GM13977 (cell line): ENCODE measurements at regions not wholly inside any gene's neighbourhood (a gene's known extent, or its start where the extent isn't known, plus 50 kb on each side); places are given as distances from the start of the nearest gene placed in this dataset.

ENCODE experiments used
- DNase-seq: peaks from one replicate; pipeline ENCODE4 v3.0.0; 2012; ENCODE audit warnings: low spot score
- in situ Hi-C: fragments of 300-500 bp; cut with MboI; formaldehyde crosslinking; loops from one replicate; pipeline ENCODE4 v1.12.0; 2022; ENCODE audit warnings: low sequenced_read_pairs, low pct_unique_long_range_greater_than_20kb, mixed read lengths, inconsistent platforms; ENCODE audit not compliant: unreplicated experiment
- TF ChIP-seq, protein P1 (sequence below): IDR thresholded peaks from 2 replicates; pipeline ENCODE4 v1.5.1; 2012; ENCODE audit warnings: mild to moderate bottlenecking, control low read depth; ENCODE audit not compliant: insufficient read depth; ENCODE audit errors: extremely low read depth, missing control alignments

DNA sequence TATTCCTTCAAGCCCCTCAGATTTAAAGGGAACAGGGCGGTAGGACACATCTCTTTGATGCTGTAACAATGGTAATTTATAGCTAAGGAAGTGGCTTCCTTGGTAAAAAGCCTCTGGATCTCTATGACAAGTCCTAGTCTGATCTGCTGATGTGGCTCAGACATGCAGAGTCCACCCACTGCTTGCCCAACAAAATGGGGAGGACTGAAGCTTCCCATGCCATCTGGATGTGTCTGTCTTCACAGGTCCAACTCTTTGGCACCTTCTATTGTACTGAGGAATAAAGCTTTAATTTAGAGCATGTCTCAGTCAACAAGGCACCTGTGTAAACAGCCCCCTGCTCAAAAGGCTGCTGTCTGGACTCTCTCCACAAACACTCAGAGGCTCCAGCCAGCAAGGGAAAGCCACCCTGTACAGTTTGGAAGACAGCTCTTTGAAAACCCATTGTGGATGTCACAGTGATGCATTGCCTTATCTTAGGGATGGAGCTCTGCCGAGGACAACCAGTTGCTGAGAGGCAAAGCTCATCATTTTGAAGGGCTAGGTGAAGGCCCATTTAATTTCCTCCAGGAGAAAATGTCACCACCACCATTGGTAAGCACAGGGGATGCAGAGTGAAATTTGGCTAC, 348.6 kb upstream of the GRM7 start:
- DNase-seq: no peak
- in situ Hi-C loops: no loop called here
- TF ChIP-seq, protein P1, sequence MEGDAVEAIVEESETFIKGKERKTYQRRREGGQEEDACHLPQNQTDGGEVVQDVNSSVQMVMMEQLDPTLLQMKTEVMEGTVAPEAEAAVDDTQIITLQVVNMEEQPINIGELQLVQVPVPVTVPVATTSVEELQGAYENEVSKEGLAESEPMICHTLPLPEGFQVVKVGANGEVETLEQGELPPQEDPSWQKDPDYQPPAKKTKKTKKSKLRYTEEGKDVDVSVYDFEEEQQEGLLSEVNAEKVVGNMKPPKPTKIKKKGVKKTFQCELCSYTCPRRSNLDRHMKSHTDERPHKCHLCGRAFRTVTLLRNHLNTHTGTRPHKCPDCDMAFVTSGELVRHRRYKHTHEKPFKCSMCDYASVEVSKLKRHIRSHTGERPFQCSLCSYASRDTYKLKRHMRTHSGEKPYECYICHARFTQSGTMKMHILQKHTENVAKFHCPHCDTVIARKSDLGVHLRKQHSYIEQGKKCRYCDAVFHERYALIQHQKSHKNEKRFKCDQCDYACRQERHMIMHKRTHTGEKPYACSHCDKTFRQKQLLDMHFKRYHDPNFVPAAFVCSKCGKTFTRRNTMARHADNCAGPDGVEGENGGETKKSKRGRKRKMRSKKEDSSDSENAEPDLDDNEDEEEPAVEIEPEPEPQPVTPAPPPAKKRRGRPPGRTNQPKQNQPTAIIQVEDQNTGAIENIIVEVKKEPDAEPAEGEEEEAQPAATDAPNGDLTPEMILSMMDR: no peak

DNA sequence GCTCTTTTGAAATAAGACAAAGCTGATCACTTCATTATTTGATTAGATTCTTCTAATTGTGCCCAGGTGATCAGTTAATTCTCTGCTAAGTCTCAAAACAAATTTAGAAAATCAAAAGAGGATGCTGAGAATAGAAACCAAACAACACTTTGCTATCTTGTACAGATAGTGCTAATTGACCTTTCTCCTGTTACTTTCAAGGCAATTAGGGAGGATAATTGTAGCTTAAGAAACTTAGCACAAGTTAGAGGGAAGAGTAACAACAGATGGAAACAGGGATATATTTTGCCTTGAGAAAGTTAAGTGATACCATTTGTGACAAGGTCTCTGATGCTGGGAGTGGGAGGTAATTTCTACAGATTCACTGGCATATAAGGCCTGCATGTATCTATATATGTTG, 344.8 kb upstream of the GRM7 start:
- TF ChIP-seq, protein P1: no peak
- no peak for DNase-seq
- in situ Hi-C loops: no loop called here

DNA sequence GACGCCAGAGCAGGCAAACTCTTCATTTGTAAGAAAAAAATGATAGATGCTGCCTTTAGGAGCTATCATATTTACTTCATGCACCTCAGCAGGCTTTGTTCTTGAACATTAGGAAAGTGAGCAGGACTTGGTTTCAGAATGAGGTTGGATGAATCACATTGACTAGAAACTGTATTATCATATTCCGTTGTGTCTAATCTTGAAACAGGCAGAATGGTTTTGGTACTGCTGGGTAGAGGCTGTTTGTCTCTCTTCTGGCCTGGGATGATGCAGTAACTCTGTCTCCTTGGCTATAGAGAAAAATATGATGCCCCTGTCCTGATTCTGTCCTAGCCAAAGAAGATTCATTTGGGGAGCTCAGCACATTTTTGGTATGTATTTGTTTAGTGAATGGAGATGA, 344.2 kb upstream of the GRM7 start:
- DNase-seq: no peak
- in situ Hi-C loops: no loop called here
- TF ChIP-seq, protein P1: no peak

DNA sequence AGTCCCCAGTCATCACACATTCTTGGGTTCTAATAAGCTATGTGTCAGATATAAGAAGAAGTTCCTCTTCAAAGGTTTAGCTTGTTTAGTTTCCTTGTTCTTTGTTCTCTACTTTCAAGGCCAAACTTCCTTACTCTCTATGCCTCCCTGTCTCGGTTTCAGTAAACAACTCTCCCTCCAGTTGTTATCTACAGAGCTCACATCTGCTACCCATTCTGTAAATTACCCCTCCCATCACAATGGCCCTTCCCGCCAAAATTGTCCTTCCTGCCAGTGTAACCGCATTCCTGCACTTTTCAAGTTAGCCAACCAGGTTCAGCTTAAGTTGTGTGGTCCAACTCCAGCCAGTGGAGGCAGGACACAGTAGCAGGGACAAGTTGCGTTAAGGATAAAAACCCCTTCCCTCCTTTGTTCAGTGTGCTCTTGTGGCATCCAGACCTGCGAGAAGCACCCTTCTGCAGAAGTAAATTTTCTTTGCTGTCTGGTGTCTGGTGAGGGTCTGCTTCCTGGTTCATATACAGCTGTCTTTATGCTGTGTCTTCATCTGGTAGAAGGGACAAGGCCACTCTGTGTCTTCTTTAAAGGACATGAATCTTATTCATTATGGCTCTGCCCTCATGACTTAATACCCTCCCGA, 342.1 kb upstream of the GRM7 start:
- in situ Hi-C loops: no loop called here
- DNase-seq: no peak

DNA sequence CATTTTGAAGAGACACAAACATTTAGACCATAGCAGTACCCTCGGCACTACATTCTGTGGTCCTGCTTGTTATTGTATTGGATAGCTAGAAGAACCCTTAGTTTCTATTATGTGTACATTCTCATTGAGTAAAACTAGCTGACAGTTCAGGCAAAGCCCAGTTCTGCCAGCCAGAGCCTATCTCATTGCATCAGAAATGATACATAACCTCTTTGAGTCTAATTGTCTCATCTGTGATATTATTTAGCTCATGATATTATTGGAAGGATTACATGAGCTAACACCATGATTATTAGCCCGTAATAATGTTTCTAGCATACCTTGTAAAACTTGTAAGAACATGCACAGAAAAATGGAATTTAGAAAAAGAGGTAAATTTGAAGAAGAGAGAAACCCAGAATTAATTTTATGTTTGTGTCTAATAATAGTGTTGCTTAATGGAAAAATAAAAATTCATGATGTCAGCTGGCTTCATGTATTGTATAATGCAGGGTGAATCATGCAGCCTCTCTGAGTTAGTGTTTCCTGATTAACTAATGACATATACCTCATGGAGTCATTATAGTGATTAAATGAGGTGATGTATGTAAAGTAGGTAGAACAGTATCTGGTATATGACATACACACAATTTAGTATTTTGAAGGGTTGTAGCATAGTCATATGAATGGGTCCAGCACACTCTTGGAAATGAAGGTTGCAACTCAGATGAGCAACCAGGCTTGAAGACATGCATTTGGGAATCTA, 339.4 kb upstream of the GRM7 start:
- TF ChIP-seq, protein P1: no peak
- in situ Hi-C loops: no loop called here
- no peak for DNase-seq

More for the DNA sequence above, 342.1 kb upstream of the GRM7 start:
- TF ChIP-seq, protein P1: no peak

DNA sequence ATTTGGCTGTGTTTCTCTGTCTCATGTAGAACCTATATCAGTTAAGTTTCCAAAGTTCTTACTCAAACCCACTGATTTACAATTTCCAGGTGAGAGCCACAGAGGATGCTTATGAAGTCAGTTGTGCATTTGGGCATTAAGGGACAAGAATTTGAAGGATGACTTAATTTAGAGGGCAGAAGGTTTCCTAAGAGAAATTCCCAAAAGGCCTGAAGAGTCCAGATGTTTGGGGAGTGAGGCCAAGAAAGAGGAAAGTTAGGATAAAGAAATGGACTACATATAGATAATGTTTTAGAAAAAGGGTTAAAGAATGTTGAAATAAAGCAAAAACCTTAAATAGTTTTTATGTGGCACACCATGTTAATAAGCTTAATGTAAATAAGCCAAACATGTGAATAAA, 338.7 kb upstream of the GRM7 start:
- in situ Hi-C loops: no loop called here
- DNase-seq: no peak
- TF ChIP-seq, protein P1: no peak
